ENCODE measurements at regions not wholly inside any gene's neighbourhood (a gene's known extent, or its start where the extent isn't known, plus 50 kb on each side); places are given as distances from the start of the nearest gene placed in this dataset.

DNA sequence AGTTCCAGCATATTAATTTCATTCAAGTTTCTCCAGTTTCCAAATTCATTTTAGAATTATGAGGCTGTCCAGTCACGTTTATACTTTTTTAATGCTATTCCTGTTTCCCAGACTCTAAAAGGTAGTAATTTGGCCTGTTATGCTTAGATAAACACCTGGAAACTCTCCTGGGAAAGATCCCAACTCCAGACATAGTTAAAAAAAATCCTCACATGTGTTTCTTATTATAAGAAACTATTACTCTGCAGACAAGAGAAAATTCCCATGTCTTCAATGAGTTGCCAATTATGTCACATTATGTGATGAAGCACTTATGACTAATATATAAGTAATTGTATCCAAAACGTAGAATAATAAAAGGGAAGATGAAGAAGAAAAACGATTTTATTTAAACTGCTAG lies 137.1 kb upstream of the TMC3 start:
- TF ChIP-seq, protein P1, sequence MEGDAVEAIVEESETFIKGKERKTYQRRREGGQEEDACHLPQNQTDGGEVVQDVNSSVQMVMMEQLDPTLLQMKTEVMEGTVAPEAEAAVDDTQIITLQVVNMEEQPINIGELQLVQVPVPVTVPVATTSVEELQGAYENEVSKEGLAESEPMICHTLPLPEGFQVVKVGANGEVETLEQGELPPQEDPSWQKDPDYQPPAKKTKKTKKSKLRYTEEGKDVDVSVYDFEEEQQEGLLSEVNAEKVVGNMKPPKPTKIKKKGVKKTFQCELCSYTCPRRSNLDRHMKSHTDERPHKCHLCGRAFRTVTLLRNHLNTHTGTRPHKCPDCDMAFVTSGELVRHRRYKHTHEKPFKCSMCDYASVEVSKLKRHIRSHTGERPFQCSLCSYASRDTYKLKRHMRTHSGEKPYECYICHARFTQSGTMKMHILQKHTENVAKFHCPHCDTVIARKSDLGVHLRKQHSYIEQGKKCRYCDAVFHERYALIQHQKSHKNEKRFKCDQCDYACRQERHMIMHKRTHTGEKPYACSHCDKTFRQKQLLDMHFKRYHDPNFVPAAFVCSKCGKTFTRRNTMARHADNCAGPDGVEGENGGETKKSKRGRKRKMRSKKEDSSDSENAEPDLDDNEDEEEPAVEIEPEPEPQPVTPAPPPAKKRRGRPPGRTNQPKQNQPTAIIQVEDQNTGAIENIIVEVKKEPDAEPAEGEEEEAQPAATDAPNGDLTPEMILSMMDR (IDR thresholded peaks at IDR 0.05; ENCODE audit: extremely low read depth in 1 of 2, insufficient read depth in 1 of 2, low read depth in 1 of 2, low read length in 2 of 2), result no peak
- TF ChIP-seq JUN (IDR thresholded peaks at IDR 0.05; ENCODE audit: borderline replicate concordance, insufficient read depth, insufficient read length, low read depth) (no peak), POLR2AphosphoS5 (IDR thresholded peaks at IDR 0.05; ENCODE audit: insufficient read depth, low read depth, low read length) (no peak), POLR2A (IDR thresholded peaks at IDR 0.05; ENCODE audit: low read depth, low read length) (no peak), EZH2 (IDR thresholded peaks at IDR 0.05; ENCODE audit: borderline replicate concordance, low read depth, low read length, severe bottlenecking) (no peak)
- TF ChIP-seq, protein P2, sequence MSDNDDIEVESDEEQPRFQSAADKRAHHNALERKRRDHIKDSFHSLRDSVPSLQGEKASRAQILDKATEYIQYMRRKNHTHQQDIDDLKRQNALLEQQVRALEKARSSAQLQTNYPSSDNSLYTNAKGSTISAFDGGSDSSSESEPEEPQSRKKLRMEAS (IDR thresholded peaks at IDR 0.05; ENCODE audit: insufficient read depth, insufficient read length), result no peak
